AG04449 (cell line): ENCODE measurements at regions not wholly inside any gene's neighbourhood (a gene's known extent, or its start where the extent isn't known, plus 50 kb on each side); places are given as distances from the start of the nearest gene placed in this dataset.

Experiments used
- CTCF ChIA-PET: fragments of 350-600 bp; formaldehyde crosslinking; extraction: SDS; loops from one replicate; lab custom pipeline; 2021; ENCODE audit warnings: antibody characterized with exemption; lab: Yijun Ruan, JAX
- POLR2A ChIA-PET: fragments of 400-600, 350-600 bp; formaldehyde crosslinking; extraction: SDS; loops from one replicate; lab custom pipeline; 2020; ENCODE audit warnings: antibody characterized with exemption, inconsistent platforms; lab: Yijun Ruan, JAX
- DNase-seq: peaks from one replicate; pipeline ENCODE4 v3.0.0-alpha.2; 2010; ENCODE audit warnings: low read depth, low spot score
- H3K4me3 ChIP-seq: 2 replicates; pipeline ENCODE4 v1.5.1; 2011; ENCODE audit warnings: low read depth, mild to moderate bottlenecking, control low read depth, low read length
- TF ChIP-seq, protein P1 (sequence below): IDR thresholded peaks from one replicate; pipeline ENCODE4 v1.5.1; 2011; ENCODE audit warnings: mild to moderate bottlenecking, moderate library complexity, low read length, control low read depth, inconsistent platforms; ENCODE audit not compliant: insufficient read depth; ENCODE audit errors: missing control alignments

DNA sequence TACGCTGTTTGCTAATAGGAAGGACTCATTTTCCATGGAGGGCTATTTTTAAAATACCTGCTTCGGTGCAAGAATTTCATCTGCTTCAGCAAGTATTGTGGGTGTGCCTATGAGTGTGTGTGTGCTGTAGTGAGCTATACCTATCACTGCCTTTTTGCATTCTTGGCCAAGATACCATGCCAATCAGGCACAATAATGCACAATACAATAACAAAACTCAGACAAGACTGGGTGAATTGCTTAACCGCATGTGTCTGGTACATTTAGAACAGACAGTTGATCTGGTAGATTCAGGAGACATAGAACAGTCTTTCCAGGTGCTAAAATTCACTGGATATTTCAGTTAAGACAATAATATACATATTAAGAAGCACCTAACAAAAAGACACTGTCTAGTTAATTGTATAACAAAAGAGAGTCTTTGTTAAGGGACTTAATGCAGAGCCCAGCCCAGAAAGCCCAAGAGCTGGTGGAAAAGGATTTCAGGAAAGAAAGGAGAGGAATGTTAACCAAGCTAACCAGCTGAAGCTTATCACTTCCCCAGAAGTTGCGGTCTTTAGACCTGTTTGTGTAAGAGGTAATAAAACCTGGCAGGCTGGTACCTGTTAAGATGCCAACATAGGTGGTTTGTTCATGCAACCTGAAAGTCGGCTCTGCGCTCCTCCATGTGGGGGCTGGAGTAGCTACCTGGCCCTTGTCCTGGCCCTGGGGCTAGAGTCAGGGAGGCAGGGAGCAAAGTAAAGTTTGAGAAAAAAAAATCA, 153.3 kb upstream of the RBMS1 start:
- ChIA-PET POLR2A (no interaction called here), CTCF (interaction anchor here (1.3 kb wide), 2 partner anchors 12 to 320 kb away, joined by 3 to 4 read pairs; no protein-coding TSS in a partner anchor)
- H3K4me3 ChIP-seq = no peak overlapping the region
- no peak for DNase-seq
- TF ChIP-seq, protein P1, sequence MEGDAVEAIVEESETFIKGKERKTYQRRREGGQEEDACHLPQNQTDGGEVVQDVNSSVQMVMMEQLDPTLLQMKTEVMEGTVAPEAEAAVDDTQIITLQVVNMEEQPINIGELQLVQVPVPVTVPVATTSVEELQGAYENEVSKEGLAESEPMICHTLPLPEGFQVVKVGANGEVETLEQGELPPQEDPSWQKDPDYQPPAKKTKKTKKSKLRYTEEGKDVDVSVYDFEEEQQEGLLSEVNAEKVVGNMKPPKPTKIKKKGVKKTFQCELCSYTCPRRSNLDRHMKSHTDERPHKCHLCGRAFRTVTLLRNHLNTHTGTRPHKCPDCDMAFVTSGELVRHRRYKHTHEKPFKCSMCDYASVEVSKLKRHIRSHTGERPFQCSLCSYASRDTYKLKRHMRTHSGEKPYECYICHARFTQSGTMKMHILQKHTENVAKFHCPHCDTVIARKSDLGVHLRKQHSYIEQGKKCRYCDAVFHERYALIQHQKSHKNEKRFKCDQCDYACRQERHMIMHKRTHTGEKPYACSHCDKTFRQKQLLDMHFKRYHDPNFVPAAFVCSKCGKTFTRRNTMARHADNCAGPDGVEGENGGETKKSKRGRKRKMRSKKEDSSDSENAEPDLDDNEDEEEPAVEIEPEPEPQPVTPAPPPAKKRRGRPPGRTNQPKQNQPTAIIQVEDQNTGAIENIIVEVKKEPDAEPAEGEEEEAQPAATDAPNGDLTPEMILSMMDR = no peak

DNA sequence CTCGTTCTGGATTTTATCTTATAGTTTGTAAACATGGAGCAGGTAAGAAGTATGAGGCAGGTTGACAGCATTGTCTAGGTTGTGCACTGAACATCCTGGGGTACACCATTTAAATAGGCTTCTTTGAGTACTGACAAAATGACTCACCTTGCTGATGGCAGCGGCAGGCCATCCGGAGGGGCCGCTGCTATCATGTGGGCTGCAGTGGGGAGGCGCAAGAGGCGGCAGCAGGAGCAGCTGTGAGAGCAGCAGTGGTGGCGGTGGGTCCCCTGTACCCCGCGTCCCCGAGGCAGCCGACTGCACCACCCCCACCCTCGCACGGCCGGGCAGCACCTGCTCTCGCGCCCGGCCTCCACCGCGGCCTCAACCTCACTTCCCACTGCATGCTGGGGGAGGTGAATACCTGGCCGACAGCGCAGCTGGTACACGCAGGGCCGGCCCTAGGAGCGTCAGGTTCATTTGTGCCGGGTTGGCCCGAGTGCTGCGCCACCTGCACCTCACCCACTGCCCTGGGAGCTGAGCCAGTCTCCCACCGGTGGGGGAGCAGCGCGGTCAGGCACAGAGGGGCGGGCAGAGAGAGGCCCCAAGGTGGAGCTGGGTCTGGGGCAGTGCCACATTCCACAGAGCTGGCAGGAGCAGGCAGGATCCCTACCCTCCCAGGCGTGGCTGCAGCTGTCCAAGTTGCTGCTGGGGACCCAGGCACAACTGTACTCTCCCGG, 154.5 kb upstream of the RBMS1 start:
- no peak for DNase-seq
- POLR2A ChIA-PET = no interaction called here
- CTCF ChIA-PET = interaction anchor here (1.3 kb wide), 2 partner anchors 13 to 318 kb away, joined by 3 to 4 read pairs; no protein-coding TSS in a partner anchor

DNA sequence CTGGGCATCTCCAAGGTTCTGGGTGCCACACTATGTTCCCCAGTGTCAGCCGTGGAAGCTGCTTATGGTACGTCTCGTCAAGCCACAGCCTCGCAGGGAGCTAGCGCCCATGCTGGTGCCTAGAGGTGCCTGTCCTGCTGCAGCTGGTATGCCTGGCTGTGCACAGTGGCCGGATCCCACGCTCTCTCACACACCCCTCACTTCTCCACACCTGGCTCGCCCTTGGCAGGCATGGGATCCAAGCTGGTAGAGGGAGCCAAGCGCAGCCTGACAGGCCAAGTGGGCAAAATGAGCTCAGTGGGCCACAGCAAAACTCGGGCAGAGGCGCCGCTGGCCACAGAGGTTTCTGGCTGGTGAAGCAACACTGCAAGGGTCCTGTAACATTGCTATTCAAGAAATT, 156.1 kb upstream of the RBMS1 start:
- DNase-seq = no peak
- no peak overlapping the region for H3K4me3 ChIP-seq
- ChIA-PET CTCF (interaction anchor here (0.6 to 1.0 kb wide), 3 partner anchors 15 to 325 kb away, joined by 3 read pairs; no protein-coding TSS in a partner anchor), POLR2A (no interaction called here)
- TF ChIP-seq, protein P1 = no peak

More for the DNA sequence above, 154.5 kb upstream of the RBMS1 start:
- TF ChIP-seq, protein P1 = no peak
- H3K4me3 ChIP-seq = no peak overlapping the region

DNA sequence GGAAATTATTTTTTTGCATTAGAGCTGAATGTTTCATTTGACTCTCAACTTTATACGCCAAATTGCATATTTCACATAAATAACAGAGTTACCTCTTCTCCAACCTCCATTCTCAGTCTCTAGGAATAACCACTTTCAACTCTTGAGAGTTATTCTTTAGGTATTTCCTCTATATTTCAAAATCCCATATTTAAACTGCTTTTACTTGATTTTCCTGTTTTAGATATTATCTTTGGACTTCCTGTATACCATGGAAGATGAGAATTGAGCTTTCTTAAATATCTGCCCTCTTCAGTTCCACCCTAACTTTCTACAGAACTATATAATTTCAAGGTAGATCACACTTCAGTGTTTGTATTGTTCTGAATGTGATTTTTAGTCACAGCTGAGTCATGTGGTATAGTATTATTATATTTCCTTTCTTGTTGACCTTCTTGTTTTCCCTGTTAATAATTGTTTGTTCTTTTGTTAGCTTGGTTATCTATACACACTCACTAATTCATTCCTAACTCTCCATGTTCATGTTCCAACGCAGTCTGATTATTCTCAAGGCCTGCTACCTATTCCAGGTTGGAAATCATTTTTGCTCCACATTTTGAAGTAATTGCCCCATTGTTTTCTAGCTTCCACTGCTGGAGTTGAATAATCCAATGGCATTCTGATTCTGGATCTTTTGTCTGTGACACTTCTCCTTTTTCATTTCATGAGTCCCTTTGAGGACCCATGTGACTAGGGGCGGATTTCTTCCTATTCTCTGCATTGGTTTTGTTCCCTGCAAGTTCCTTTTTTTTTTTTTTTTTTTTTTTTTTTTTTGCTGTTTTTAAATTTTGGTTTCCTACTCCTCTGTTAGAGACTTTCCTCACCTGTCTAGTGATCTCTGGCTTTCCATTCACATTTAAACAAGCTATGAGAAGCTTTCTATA, 156.8 kb upstream of the RBMS1 start:
- no peak for DNase-seq
- TF ChIP-seq, protein P1 = no peak
- H3K4me3 ChIP-seq = no peak overlapping the region
- POLR2A ChIA-PET = no interaction called here
- CTCF ChIA-PET = interaction anchor here (0.6 to 1.0 kb wide), 2 partner anchors 15 to 326 kb away, joined by 3 read pairs; no protein-coding TSS in a partner anchor

DNA sequence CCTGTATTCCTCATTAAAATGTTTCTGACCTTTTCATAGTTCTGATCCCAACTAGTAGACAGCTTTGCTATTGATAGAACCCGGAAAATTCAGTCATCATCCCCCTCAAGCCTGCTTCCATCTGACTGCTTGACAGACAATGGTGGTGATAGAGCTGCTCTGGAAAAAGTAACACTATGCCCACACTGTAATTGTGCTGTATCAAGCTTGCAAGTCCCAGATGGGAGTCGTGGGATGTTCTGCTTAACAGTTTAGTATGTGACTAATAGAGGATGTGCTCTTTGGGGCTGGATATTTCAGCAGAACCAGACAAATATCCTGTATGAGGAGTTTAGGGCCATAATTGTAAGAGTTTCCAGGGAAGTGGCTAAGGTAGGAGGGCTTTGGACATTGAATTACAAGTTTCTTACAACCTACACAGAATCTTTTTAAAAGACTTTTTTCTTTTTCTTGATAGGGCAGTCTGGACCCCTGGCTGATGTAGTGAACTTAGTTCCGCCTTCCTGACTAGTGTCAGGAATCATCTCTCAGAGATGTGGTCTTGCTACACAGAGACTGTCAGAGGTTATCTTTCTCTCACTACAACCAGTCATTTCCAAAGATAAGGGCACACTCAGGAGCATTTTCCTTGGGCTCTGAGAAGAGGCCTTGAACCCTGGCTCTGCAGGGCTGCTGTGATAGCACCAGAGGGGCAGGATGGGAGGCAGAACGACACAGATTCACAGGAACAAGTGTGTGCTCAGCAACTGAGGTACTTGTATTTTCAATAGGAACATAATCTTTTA, 158.0 kb upstream of the RBMS1 start:
- no peak overlapping the region for H3K4me3 ChIP-seq
- TF ChIP-seq, protein P1 = no peak
- ChIA-PET POLR2A (no interaction called here), CTCF (interaction anchor here (1.2 kb wide), 1 partner anchor 48 kb away, joined by 3 read pairs; no protein-coding TSS in a partner anchor)
- no peak for DNase-seq
